HG03139 (cell line): ENCODE measurements at regions not wholly inside any gene's neighbourhood (a gene's known extent, or its start where the extent isn't known, plus 50 kb on each side); places are given as distances from the start of the nearest gene placed in this dataset.

Experiments
- ATAC-seq: cut with Tn5 transposase; IDR thresholded peaks from one replicate; pipeline ENCODE4 v1.9.1; 2021; ENCODE audit not compliant: unreplicated experiment

DNA sequence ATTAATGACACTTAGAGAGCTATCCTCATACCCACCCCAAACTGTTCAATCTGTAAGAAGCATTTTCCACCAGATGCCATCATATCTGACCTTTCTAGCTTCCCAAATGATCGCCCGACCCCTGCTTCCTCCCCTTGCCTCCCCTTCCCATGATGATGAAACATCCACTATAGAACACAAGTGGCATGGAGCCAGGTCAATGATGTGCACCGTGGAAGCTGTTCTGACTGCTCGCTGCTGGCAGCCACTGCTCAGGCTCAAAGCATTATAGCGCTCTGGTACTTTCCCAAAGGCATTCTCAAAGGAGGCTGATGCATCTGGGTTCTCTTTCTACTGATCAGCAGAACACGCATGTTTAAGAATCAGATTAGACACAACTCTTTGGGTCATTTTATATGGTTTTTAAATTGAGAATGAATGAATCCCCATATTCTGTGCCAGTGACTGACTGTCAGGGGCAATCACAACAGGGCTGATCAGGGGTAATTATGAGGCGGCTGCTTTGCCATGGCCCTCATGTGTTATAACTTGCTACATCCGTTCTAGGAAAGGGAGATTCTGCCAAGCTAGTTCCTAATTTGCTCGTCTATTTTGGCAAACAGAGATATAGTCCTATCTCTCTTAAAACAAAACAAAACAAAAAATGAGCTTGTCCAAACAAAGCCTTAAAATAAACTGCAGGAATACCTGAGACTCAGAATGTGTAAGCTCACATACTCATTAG, 343.7 kb downstream of the ENC1 start:
- ATAC-seq = no peak

DNA sequence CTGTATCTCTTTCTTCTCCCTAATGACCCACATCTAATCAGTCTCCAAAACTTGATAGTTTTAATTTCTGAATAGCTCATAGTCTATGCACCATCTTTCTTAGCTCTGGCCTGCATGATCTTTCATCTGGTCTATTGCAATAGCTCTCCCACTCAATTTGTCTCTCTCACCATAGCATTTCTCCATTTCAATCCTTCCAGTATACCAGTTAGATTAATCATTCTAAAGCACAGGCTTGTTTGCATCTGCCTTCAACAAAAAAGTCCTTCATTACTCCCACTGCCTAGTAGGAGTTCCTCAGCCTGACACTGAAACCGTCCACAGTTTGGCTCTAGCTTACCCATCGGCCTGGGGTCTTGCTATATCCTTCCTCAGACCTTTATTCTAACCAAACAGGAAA, 344.9 kb downstream of the ENC1 start:
- ATAC-seq = no peak

DNA sequence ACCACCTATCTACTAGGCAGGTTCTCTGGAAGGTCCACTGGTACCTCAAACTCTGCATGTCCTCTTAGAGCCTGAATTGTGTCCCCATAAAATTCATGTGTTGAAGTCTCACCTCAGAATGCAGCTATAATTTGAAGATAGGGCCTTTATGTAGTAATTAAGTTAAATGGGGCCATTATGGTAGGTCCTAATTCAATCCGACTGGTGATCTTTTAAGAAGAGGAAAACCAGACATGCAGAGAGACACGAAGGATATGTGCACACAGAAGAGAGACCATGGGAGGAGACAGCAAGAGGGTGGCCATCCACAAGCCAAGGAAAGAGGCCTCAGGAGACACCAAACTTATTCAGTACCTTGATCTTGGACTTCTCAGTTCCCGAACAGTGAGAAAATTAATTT, 345.4 kb downstream of the ENC1 start:
- no peak for ATAC-seq

DNA sequence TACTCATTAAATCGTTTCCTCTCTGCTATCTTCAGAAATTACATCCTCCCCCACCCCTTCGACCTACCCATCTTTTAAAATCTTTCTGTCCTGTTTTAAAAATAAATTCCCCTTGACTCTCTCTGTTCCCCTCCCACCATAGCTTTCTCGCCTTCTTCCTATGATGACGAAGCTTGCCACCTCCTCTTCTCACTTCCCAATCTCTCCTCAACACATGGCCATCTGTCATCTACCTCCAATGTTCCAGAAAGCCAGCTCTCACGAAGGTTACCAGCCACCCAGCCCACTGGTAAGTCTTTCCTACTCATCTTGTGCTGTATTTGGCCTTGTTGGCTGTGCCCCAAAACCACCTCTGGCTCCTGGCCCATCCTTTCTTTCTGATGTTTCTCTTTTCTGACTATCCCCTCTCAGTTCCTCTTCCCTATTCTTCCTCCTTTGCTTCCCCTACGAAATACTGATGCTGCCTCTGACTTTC, 346.3 kb downstream of the ENC1 start:
- ATAC-seq = no peak

DNA sequence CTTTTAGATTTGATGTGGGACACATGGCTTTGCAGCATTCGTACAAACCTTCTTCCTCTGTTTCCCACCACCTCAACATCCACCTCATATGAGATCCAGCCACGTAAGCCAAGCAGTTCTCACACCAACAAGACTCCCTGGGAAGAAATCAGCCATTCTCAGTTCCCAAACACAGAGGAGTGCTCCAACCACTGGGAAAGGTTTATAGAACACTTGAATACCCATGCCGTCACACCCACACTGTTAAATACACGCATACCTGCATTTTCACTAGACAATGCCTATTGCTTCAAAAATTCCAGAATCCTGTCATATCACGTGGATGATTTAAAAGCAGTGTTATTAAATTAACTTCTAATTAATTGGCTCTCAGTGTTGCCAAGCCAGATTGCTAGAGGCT, 347.3 kb downstream of the ENC1 start:
- no peak for ATAC-seq

DNA sequence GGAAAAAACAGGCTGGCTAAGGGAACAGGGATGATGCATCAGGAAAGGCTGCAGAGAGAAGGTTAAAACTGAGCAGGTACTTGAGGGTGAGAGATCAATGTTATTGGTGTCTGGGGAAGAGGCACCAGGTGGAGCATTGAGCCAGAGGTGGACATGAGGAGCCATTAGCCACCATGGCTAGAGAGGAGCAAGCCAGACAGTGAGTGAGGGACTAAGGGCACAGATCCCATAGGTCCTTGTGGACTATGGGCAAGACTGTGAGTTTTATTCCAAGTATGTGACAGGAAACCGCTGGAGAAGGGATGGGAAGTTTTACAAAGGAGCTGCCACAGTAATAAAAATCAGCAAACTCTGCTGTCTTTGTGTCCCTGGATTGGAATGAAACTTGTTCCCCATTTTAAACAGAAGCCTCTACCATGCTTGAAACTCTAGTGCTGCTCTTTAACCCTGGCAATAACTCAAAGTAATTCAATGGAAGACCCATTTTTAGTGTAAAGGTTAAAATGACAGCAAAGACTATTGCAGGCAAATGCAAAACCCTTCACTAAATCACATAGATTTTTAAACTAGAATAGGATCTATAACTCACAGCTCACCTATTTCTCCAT, 349.8 kb downstream of the ENC1 start:
- ATAC-seq = no peak

DNA sequence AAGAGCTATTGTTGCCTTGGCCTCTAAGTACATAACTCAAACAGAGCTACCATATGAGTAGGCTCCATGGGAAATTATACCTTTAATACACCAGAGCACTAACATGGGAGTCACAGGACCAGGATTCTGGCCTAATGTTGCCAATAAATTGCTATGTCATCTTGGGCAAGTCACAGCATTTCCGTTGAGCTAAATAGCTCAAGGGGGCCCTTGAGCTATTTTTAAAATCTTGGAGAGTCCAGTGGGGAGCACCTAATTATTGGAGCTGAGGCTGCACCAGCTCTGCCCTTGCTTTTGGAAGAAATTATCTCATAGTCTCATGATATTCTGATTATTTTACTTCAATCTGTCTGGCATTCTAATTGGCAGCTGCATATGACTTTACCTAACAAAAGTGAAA, 350.8 kb downstream of the ENC1 start:
- no peak for ATAC-seq

DNA sequence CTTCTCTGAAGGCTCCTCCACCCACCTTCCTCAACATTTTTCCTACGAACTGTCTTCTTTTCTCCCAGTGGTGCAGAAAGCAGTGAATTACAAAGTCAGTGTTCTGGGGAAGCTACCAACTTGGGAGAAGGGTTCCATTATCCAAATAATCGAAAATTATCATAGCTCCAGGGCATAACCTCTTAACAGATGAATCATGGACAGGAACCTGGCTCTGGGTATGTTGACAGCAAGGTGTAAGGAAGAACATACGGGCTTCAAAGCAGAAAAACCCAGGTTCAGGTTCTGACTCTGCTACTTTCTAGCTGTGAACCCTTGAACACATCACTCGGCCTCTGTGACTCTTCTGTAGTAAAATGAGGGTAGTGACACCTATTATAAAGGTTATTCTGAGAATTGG, 351.3 kb downstream of the ENC1 start:
- ATAC-seq = no peak

DNA sequence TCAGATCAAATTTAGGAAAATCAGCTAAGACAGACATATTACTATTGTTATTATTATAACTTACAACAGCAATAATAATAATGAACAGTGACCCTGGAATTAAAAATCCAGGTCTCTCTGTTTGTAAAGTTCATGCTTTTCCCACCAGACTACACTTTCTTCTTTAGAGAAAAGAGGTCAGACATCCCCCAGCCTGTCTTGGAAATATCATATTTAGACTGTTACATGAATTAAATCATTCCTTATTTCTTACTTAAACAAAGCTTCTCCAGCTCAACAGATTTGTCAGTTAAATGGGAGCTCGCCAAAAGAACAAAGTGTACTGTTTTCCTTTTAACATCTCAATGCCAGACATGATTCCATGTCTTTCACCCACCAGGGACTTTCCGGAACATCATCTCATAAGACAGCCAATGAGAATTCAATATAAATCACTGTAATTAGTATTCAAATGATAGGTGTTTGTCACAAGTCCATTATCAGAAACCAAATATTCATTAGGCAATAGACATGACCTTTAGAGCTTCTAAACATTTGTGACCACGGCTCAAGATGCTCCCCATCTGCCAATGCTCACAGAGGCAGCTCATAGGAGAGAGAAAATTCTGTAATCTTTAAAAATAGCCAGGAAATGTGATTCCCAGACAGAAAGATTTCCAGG, 351.9 kb downstream of the ENC1 start:
- no peak for ATAC-seq

DNA sequence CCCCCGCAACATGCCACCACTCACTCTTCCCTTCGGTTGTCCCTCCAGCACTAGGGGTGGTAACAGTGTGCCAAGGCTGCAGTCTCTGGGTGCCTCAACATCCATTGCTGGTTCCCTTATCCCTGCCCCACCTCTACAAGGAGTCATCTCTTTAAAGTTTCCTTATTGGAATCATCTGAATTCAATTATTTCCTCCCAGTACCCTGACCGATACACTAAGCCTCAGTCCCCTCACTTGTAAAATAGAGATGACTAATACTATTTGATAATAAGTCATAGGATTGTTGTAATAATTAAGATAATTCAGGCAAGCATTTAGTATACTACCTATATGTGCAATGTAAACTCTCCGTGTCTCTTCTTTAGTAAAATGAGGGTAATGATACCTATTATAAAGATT, 352.5 kb downstream of the ENC1 start:
- ATAC-seq = no peak

DNA sequence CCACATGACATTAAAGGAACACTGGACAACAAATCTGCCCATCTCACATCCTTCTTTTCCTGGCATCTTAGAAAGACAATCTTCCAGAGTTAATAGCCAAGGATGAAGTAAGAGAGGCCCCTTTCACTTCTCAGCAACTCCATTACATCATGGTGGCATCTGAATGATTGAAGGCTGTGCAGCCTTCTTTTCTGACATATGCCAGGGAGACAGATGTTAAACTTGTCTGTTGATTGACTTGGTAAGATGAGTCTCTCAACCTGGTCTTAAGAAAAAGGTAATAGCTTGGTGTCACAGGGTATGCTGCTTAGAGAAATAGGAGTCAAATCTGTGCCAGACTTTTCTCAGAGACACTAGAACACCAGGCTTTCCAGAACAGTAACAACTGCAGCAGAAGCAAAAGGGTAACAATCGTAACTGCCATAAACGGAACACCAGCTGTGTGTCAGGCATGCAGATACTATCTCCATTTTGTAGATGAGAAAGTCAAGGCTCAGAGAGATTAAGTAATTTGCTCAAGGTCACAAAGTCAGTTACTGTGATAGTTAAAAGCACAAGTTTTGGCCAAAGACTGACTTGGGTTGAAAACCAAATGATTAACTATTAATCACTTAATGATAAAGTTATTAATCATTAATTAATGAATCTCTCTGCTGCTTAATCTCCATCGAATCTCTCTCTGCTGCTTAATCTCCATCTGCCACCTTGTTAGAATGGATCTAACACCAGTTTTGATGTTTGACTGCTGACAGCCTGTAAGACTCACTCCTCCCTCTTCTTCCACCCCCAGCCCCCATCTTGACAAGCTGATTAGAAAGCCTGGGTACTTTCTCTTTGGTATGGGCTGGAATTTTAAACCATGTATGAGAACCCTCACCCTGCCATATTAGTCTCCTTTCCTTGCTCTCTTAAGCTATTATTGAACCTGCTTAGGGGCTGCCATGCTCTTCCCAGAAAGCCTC, 353.5 kb downstream of the ENC1 start:
- ATAC-seq = no peak

DNA sequence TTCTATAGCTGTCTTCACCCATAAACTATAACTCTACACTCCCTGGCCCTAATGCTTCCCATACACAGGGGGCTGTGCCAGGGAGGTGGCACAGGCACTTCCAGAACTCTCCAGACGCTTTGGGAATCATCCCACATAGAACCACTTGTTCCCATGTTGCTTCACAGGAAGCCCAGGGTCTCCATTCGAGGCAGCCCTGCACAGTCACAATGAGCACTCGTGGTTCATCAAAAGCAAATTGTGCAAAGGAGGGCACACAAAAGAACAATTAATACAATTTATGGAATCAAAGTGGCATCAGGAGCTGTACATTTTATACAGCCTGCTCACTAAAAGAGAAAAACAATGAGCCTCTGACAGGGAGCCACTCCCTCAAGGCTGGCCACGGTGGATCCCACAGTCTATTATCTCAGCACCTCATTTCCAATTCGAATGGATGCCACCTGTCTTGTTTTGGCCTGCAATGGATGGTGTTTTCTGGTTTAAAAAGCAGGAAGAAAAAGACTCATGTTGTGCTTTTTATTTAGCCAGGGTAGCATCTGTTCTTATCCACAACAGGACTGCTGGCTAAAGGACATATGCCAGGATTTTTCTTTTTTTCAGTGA, 354.8 kb downstream of the ENC1 start:
- no peak for ATAC-seq

DNA sequence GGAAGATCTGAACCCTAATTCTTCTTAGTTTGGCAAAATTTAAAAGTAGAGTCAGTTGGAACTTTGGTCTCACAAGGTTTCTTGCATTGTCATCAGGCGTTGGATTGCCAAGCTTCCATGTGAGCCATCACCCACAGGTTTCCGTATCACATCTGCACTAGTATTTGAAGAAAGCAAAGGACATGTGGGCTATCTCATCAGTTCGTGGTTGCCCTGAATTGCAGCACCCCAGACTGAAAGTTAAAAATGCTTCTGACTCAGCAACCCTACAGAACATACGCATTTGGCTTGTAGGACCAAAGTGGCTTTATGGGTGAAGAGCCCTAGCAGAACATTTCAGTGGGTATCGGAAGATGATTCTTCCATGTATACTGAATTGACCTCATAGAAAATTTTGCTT, 358.0 kb downstream of the ENC1 start:
- ATAC-seq = no peak

DNA sequence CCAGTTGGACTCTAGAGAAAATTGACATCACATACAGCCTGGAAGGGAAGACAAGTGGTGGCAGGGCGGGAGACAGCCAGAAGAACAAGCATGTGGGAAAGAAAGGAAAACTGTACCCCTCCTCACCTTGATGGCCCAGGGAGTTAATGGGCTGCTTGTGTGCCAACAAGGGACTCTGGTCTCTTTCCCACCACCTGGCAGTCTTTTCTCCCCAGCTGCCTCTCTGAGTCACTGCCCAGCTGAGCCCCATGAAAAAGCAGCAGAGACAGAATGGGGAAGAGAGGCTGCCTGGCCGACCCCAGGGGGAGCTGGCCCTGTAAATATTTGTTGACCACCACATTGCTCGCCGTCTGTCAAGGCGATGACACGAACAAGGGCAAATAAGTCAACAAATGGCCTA, 359.4 kb downstream of the ENC1 start:
- ATAC-seq = no peak

DNA sequence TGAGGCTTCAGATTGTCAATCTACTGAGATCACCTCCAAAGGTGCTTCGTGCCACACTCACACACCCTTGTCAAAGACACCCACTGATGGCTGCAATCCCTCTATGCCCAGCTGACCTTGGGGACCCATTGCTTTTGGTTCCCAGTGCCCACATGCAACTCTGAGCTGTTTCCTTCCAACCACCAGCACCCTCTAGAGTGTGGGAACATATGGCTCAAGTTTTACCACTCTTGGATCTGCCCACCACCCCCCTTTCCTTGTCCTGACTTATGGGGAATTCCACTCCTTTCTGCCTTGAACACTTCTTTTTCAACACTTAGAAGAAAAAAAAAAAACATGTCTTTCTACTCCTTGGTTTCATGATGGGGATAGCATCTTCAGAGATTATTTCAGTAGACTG, 360.2 kb downstream of the ENC1 start:
- ATAC-seq = no peak

DNA sequence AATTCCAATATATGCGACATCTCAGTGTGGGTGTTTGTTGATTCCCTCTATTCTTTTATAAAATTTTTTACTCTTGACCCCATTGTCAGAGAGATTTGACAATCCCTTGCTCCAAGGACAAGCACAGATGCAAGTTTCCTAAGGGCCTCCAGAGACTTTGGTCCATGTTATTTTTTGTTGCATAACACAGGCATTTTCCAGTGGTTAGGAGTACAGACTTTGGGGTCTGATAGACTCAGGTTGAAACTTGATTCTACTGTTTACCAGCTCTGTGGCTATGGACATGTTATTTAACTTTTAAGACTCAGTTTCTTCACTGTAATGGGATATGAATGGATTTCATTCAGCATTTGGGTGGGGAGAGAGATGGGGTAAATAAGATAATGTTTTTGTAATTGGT, 361.3 kb downstream of the ENC1 start:
- ATAC-seq = no peak

DNA sequence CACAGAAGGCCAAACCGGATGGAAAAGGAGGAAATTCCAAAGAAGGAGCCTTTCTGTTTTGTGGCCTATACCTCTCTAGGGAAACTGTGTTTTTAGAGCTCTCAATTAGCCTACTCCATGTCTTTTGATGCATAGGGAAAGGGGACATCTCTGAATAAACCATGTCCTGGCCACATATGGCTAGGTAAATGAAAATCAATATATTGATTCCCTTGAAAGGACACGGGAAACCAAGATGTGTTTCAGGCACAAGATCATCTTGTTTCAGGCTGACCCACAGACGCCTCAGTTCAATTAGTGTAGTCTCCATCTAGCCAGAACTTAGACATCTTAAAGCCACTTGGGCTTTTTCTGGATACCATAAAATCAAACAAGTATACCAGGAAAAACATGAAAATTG, 363.1 kb downstream of the ENC1 start:
- no peak for ATAC-seq

DNA sequence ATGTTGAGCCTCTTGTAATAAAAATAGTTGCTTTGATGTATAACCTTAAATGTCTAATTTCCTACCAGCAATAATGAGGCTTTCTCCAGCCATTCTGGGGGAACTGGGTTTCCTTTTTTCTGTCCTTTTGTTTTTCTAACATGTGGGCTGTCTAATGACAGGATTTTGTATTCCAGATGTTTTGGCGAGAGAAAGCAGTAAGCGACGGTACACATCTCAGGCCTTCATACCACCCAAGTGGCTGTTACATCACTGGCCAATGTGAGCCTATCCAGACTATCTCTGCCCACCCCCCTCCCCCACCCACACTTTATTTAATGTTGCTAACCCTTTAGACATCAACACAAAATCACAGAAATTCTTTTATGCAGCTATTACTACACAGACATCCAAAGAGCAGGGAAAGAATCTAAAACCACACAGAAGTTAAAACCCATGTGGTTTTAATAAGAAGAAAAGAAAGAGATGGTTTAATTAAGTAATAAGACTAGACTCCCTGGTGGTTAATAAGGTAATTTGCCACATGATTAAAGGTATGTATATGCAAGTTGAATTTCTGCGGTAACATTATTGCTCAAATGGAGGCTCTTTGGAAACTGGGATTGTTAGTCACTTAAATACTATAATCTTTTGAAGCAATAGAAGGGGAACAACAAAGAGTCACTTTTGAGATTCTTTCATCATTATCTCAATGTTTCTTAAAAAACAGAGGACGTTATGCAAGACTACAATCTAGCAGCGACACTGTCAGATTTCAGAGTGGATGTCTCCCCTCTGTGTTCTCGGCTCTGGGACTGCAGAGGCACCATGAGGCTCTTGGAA, 365.1 kb downstream of the ENC1 start:
- no peak for ATAC-seq

DNA sequence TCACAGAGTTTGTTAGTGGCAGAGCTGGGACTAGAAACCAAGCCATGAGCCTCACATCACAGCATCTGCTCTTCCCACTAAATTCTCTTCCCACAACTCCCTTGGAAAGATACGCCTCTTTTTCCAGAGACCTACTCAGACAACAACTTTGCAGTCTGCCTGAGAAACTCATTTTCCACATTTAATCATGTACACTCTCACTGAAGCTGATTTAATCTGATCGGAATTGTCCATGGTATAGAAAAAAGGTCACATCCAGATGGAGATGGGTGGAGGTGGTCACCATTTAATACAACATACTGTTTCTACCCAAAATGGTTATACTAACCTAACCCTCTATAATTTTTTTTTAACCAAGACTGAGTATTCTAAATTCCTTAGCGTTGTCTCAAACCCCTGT, 366.2 kb downstream of the ENC1 start:
- ATAC-seq = no peak

DNA sequence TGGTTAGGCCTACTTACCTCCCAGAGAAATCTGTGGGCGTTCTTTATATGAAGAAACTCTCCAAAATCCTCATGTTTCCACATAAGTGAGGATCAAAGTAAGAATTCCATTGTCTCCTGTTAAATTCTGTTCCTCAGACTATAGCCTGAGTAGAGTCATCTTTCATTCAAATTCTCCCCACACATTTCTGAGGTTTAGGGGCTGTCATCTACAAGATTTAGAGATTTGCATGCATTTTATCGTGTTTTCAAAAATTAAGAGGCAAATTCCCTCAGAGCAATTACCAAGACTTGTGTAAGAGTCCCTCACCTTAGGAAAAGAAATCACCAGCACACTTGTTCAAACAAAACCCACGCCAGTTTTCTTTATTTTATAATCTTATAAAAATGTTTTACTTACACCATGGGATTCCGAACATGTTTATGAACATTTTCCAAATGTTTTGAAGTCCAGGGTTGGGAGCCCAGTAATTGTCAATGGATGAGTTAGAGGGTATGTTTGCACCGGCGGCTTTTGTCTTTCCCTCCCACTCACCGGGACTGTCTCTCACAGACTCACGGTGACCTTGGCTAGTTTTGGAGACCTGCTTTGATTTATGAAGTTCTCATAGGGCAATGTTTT, 367.6 kb downstream of the ENC1 start:
- no peak for ATAC-seq
